OCI-LY3 (cell line): ENCODE measurements at regions not wholly inside any gene's neighbourhood (a gene's known extent, or its start where the extent isn't known, plus 50 kb on each side); places are given as distances from the start of the nearest gene placed in this dataset.

ENCODE experiments used
- EZH2phosphoT487 ChIP-seq: fragments of 200-600 bp; shearing (Covaris generic); IDR thresholded peaks from 2 replicates; pipeline ENCODE4 v1.6.1; 2018; ENCODE audit warnings: antibody characterized with exemption, mixed run types, low read depth
- TF ChIP-seq, protein P1 (sequence below): fragments of 200-600, 300-600 bp; sonication (generic); IDR thresholded peaks from 2 replicates; pipeline ENCODE4 v1.5.1; 2014; ENCODE audit warnings: antibody characterized with exemption, low read length, low read depth

DNA sequence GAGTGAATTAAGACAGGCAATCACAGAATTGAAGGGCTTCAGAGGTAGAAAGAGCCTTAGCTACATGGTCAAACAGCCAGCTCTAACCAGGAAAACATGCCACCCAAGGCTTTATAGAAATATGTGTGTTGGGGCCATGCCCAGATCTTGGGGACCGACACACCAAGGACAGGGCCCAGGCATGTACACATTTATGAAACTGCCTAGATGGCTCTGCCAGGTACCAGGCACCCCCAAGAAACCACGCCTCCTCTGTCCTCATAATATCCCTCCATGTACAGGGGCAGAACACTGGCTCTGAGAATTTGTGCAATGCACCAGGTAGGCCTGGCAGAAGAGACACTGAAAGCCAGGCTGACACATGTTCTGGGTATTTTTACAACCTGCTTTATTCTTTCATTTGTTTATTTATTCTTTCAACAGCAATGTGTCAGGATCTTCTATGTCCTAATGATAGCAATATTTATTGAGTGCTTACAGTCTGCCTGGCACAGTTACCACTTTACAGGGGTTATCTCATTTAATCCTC lies 137.9 kb upstream of the LSM14A start:
- TF ChIP-seq, protein P1, sequence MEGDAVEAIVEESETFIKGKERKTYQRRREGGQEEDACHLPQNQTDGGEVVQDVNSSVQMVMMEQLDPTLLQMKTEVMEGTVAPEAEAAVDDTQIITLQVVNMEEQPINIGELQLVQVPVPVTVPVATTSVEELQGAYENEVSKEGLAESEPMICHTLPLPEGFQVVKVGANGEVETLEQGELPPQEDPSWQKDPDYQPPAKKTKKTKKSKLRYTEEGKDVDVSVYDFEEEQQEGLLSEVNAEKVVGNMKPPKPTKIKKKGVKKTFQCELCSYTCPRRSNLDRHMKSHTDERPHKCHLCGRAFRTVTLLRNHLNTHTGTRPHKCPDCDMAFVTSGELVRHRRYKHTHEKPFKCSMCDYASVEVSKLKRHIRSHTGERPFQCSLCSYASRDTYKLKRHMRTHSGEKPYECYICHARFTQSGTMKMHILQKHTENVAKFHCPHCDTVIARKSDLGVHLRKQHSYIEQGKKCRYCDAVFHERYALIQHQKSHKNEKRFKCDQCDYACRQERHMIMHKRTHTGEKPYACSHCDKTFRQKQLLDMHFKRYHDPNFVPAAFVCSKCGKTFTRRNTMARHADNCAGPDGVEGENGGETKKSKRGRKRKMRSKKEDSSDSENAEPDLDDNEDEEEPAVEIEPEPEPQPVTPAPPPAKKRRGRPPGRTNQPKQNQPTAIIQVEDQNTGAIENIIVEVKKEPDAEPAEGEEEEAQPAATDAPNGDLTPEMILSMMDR: no peak
- no peak for TF ChIP-seq EZH2phosphoT487
